GM23248 (cell line): ENCODE measurements at regions not wholly inside any gene's neighbourhood (a gene's known extent, or its start where the extent isn't known, plus 50 kb on each side); places are given as distances from the start of the nearest gene placed in this dataset.

Source experiments
- DNase-seq: peaks from one replicate; pipeline ENCODE4 v3.0.0-alpha.2; 2015
- H2AFZ ChIP-seq: fragments of 200-600 bp; sonication (generic); 2 replicates; pipeline ENCODE4 v1.6.1; 2016; ENCODE audit warnings: antibody characterized with exemption
- H3F3A ChIP-seq: fragments of 200-600 bp; sonication (generic); 2 replicates; pipeline ENCODE4 v1.6.1; 2016; ENCODE audit warnings: mild to moderate bottlenecking, antibody characterized with exemption, mixed run types; ENCODE audit not compliant: insufficient read depth
- H3K27ac ChIP-seq: fragments of 200-600 bp; sonication (generic); 2 replicates; pipeline ENCODE4 v1.5.1; 2016; ENCODE audit warnings: mild to moderate bottlenecking
- H3K27me3 ChIP-seq: fragments of 200-600 bp; sonication (generic); replicated peaks from 2 replicates; pipeline ENCODE4 v1.6.1; 2016; ENCODE audit warnings: mild to moderate bottlenecking; ENCODE audit not compliant: insufficient read depth
- H3K36me3 ChIP-seq: fragments of 200-600 bp; sonication (generic); 2 replicates; pipeline ENCODE4 v1.6.1; 2016; ENCODE audit warnings: low read depth, mild to moderate bottlenecking
- H3K4me1 ChIP-seq: fragments of 200-600 bp; sonication (generic); 2 replicates; pipeline ENCODE4 v1.6.1; 2016; ENCODE audit warnings: mild to moderate bottlenecking; ENCODE audit not compliant: insufficient read depth
- H3K4me2 ChIP-seq: fragments of 200-600 bp; sonication (generic); one replicate; pipeline ENCODE4 v1.6.1; 2016; ENCODE audit warnings: mild to moderate bottlenecking; ENCODE audit not compliant: unreplicated experiment
- H3K4me3 ChIP-seq: fragments of 200-600 bp; sonication (generic); 2 replicates; pipeline ENCODE4 v1.5.1; 2016; ENCODE audit warnings: mild to moderate bottlenecking
- H3K79me2 ChIP-seq: fragments of 200-600 bp; sonication (generic); 2 replicates; pipeline ENCODE4 v1.6.1; 2016; ENCODE audit warnings: mild to moderate bottlenecking; ENCODE audit not compliant: insufficient read depth
- H3K9ac ChIP-seq: fragments of 200-600 bp; sonication (generic); 2 replicates; pipeline ENCODE4 v1.6.1; 2016; ENCODE audit warnings: mild to moderate bottlenecking
- H3K9me2 ChIP-seq: fragments of 200-600 bp; sonication (generic); 2 replicates; pipeline ENCODE4 v1.6.1; 2016; ENCODE audit warnings: mixed run types, mild to moderate bottlenecking, moderate library complexity; ENCODE audit not compliant: insufficient read depth
- H3K9me3 ChIP-seq: fragments of 200-600 bp; sonication (generic); one replicate; pipeline ENCODE4 v1.6.1; 2017; ENCODE audit warnings: low read depth
- H4K20me1 ChIP-seq: fragments of 200-600 bp; sonication (generic); 2 replicates; pipeline ENCODE4 v1.6.0; 2016; ENCODE audit not compliant: insufficient read depth
- EZH2 ChIP-seq: fragments of 200-600 bp; sonication (generic); IDR thresholded peaks from 2 replicates; pipeline ENCODE4 v1.6.1; 2018; ENCODE audit warnings: antibody characterized with exemption, mild to moderate bottlenecking; ENCODE audit not compliant: insufficient read depth, poor library complexity, severe bottlenecking
- EZH2phosphoT487 ChIP-seq: fragments of 200-600 bp; sonication (generic); IDR thresholded peaks from 2 replicates; pipeline ENCODE4 v1.6.1; 2018; ENCODE audit warnings: antibody characterized with exemption, moderate library complexity, mild to moderate bottlenecking, low read depth; ENCODE audit not compliant: insufficient read depth
- WGBS, 2 experiments: methylation state at CpG; one replicate each; pipeline ENCODE4 v1.1.6; 2015 to 2017; ENCODE audit warnings: low lambda C conversion rate in 2 of 2, low coverage in 1 of 2; ENCODE audit errors: missing lambda C conversion rate in 2 of 2; 5-methylcytosine and 5-hydroxymethylcytosine counted together
- in situ Hi-C: fragments of 300-500 bp; cut with MboI; formaldehyde crosslinking; loops from 2 replicates; pipeline ENCODE4 v1.15.0; 2020

DNA sequence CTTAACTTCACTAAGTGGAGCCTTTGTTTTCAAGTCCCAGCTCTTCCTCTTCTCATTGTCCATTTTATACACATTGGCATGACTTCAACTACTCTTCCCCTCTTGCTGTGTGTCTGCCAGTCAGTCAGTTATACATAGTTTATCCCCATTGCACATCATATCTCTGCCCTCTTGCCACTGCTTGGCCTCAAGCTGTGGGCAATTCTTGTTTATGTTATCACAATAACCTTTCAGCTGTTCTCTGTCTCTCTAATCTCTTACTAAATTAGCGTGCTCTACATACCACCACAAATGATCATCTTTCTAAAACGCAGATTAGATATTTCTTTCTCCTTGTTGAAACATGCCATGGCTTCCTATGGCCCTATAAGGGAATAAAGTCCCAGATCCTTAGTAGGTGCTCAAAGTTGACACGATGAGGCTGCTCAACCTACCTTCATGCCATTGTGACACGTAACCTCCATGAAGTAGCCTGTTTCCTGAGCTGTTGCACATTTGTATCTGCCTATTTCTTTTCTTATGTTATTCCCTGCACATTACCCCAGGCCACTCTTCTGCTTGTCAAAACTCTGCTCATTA lies 239.3 kb downstream of the GAS1 start:
- Histone ChIP-seq H3K9me2 (no peaks in the 10 kb centered on the region), H3K79me2 (no peaks in the 10 kb centered on the region), H3K4me3 (no peak overlapping the region), H2AFZ (no peak overlapping the region), H3K27me3 (no peaks in the 10 kb centered on the region), H3F3A (peaks cover 13% of the 10 kb centered on the region), H3K27ac (no peak overlapping the region), H4K20me1 (no peaks in the 10 kb centered on the region), H3K9ac (no peak overlapping the region), H3K4me1 (peaks cover 8% of the 10 kb centered on the region), H3K36me3 (no peaks in the 10 kb centered on the region), H3K4me2 (no peak overlapping the region), H3K9me3 (no peaks in the 10 kb centered on the region)
- no peak for DNase-seq
- no peak for TF ChIP-seq EZH2
- WGBS, 2 experiments = 97 to 100% methylated on average over 4 of the region's 4 CpGs
- in situ Hi-C loops = no loop called here

DNA sequence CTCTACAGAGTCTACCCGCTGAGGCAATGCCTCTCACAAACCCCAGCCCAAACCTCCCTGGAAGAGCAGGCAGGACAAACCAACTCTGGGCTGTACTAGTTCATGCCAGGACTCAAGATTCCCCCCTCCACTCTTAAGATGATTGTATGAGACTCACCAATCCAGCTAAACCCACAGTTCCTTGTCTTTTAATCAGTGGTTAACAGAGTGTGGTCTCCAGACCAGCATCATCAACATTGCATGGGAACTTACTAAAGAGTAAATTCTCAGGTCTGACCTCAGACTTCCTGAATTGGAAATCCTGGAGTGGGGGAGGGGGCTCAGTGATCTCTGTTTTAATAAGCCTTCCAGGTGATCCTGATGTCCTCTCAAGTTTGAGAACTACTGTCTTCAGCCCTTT lies 240.9 kb downstream of the GAS1 start:
- H3K27ac ChIP-seq = no peak overlapping the region
- in situ Hi-C loops = no loop called here
- H4K20me1 ChIP-seq = no peaks in the 10 kb centered on the region
- no peak overlapping the region for H3K9ac ChIP-seq
- no peaks in the 10 kb centered on the region for H3K36me3 ChIP-seq
- DNase-seq = peak; percentile 24
- H3K9me3 ChIP-seq = no peaks in the 10 kb centered on the region
- H2AFZ ChIP-seq = no peak overlapping the region
- no peaks in the 10 kb centered on the region for H3K9me2 ChIP-seq
- no peaks in the 10 kb centered on the region for H3K79me2 ChIP-seq
- no peak overlapping the region for H3K4me2 ChIP-seq
- 0 out of 2 replicates have a peak, but pooled peaks cover 3% of the 10 kb centered on the region for H3K4me1 ChIP-seq
- H3K27me3 ChIP-seq = no peaks in the 10 kb centered on the region
- peaks cover 8% of the 10 kb centered on the region; the same call in 1 of the 2 replicates for H3F3A ChIP-seq
- no peak overlapping the region for H3K4me3 ChIP-seq
- TF ChIP-seq EZH2phosphoT487 (no peak), EZH2 (no peak)
- WGBS, 2 experiments = 100% methylated on average over 1 of the region's 1 CpG

DNA sequence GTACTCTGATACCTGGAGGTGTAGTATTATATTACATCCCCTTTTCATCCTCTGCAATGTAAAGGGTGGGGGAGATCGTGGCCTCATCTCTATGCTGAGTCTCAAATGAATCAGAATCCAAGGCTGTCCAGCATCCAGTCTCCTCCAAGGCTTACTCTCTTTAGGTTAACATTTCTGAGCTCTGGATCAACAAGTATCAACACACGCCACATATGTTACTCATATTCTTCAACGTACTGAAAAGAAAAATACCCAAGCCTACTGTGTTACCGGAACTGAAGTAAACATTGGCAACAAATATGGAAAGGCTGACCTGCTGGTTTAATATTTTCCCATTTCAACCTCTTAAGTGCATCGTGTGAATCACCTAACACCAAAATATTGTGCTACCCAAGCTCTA lies 241.8 kb downstream of the GAS1 start:
- Histone ChIP-seq H2AFZ (no peak overlapping the region), H3K9me2 (no peaks in the 10 kb centered on the region), H3F3A (peaks cover 8% of the 10 kb centered on the region; the same call in 1 of the 2 replicates), H3K4me3 (no peak overlapping the region), H3K9ac (no peak overlapping the region), H3K4me1 (peaks cover 9% of the 10 kb centered on the region; the same call in 1 of the 2 replicates), H3K36me3 (no peaks in the 10 kb centered on the region), H3K27me3 (no peaks in the 10 kb centered on the region), H3K4me2 (no peak overlapping the region), H3K9me3 (no peaks in the 10 kb centered on the region), H3K27ac (peak overlapping the region; percentile 22), H4K20me1 (no peaks in the 10 kb centered on the region), H3K79me2 (no peaks in the 10 kb centered on the region)
- peak; percentile 67 for DNase-seq
- 32 to 33% methylated on average over 5 of the region's 5 CpGs for WGBS, 2 experiments
- in situ Hi-C loops = no loop called here
- TF ChIP-seq EZH2 (no peak), EZH2phosphoT487 (no peak)

DNA sequence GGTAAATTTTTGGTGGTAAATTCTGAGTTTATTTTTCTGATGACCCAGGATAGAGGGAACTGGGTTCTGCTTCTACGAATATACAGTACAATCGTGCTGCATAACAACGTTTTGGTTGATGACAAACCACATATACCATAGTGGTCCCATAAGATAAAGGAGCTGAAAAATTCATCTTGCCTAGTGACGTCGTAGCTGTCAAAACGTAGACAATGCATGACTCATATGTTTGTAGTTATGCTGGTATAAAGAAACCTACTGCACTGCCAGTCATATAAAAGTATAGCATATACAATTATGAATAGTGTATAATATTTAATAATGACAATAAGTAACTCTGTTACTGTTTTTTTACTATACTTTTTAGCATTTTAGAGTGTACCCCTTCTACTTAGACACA lies 244.0 kb downstream of the GAS1 start:
- no peak for TF ChIP-seq EZH2phosphoT487
- TF ChIP-seq EZH2 = no peak
- H3K27ac ChIP-seq = no peak overlapping the region
- no peak overlapping the region for H3K9ac ChIP-seq
- H3K9me3 ChIP-seq = no peaks in the 10 kb centered on the region
- H3K4me1 ChIP-seq = peaks cover 10% of the 10 kb centered on the region; the same call in 1 of the 2 replicates
- no peak overlapping the region for H2AFZ ChIP-seq
- DNase-seq = no peak
- no peaks in the 10 kb centered on the region for H3K27me3 ChIP-seq
- in situ Hi-C loops = no loop called here
- H3K4me2 ChIP-seq = no peak overlapping the region
- no peaks in the 10 kb centered on the region for H3K9me2 ChIP-seq
- H3K4me3 ChIP-seq = no peak overlapping the region
- H4K20me1 ChIP-seq = no peaks in the 10 kb centered on the region
- H3F3A ChIP-seq = peaks cover 8% of the 10 kb centered on the region; the same call in 1 of the 2 replicates
- H3K36me3 ChIP-seq = no peaks in the 10 kb centered on the region
- 75 to 79% methylated on average over 6 of the region's 6 CpGs for WGBS, 2 experiments
- no peaks in the 10 kb centered on the region for H3K79me2 ChIP-seq
